GM21737 (cell line): ENCODE measurements at regions not wholly inside any gene's neighbourhood (a gene's known extent, or its start where the extent isn't known, plus 50 kb on each side); places are given as distances from the start of the nearest gene placed in this dataset.
"Not testable (repeated sequence)": the region's sequence is repeated elsewhere in the genome, so short reads cannot be mapped to it uniquely, and the experiment has no call there.

ENCODE experiments used
- ATAC-seq: cut with Tn5 transposase; IDR thresholded peaks from one replicate; pipeline ENCODE4 v1.9.1; 2021; ENCODE audit warnings: mild to moderate bottlenecking, moderate library complexity; ENCODE audit not compliant: unreplicated experiment

DNA sequence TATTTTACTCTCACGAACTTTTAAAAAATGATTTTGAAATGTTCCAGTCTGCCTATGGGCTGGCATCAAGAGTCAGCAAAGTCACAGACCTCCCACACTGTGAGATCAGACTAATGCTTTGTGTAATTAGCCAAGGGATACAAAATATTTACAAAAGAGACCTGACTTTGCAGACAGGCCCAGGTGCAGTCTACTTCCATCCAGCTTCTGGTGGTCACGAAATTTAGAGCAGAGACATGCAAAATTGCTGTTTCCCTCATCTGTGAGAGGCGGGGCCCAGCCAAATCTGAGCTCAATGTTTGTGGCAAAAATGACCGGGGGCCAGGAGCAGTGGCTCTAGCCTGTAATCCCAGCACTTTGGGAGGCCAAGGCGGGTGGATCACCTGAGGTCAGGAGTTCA lies 82.5 kb upstream of the PITRM1 start:
- ATAC-seq = no peak

GRCh38 chr10:3253974-3254373 lies 81.4 kb upstream of the PITRM1 start:
- not testable (repeated sequence) for ATAC-seq

- ATAC-seq = no peak
Observed at GRCh38 chr10:3251172-3251571, 78.6 kb upstream of the PITRM1 start.

- no peak for ATAC-seq
Observed at GRCh38 chr10:3249307-3249889, 76.8 kb upstream of the PITRM1 start.

GRCh38 chr10:3248526-3249306 lies 76.1 kb upstream of the PITRM1 start:
- ATAC-seq = no peak

DNA sequence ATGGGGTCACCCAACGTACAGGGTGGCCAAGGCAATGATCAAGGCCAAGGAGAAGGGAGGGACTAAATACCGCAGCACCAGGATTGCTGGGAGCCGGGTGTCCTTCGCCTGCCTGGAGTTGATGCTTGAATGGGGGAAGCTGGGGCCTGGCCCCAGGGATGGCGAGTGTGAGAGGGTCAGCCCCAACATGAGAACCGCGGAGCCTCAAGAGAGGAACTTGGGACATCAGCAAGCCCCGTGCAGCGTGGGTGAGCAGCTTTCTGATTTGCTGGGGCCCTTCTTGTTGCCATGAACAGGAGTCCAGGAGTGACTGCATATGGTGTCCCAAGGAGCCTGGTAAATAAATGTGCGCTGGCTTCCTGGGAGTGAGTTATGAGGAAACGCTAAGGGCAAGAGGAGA lies 72.8 kb upstream of the PITRM1 start:
- no peak for ATAC-seq

DNA sequence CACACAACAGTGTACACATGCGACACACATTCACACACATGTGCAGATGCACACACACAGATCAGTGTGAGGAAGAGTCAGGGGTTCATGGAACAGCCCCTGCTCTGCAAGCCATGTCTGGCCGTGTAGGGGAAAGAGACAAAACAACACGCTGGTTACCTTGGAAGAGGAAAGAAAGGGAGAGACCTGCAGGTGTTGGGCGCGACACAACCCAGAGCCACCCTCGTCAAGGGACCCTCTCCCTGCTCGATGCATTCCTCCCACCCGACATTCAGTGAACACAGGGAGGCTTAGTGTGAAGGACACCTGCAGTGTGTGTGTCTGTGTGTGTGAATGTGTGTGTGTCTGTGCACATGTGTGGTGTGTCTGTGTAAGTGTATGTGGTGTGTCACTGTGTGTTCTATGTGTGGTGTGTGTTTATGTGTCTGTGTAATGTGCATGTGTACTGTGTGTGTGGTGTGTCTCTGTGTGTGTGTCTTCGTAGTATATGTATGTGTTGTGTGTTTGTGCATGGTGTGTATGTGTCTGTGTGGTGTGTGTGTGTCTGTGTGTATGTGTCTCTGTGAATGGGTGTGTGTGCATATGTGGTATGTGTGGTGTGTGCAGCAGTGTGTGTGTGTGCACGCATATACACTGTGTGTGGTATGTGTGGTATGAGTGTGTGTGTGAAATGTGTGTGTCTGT lies 69.5 kb upstream of the PITRM1 start:
- no peak for ATAC-seq

DNA sequence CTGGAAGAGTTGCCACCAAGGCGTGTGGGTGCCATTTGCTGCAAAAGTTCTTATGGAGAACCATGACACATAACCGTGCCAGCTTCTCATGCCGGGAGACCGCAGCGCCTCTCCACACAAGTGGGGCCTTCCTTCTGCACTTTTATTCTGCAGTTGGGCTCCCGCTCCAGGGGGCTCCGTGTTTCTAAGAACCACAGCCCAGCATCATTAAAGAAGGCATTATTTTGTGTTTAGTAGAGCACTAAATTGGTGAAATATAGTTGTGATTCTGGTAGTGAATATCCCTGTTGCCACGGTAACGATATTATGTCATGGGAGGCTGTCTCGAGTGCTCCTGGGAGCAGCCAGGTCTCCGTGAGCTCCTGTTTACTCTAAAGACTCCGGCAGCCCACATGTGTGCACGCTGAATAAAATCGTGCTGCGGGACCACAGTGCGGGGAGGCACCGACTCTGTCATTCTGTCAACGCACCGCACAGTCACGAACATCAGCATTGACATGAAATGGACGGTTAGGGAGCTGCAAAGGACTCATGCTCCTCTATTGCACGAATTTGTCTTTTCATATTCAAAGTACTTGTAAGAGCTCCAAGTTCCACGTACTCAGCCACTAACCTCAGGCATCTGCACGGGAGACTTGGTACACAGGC lies 68.8 kb upstream of the PITRM1 start:
- no peak for ATAC-seq

- ATAC-seq = no peak
Observed at GRCh38 chr10:3239920-3240894, 67.6 kb upstream of the PITRM1 start.

DNA sequence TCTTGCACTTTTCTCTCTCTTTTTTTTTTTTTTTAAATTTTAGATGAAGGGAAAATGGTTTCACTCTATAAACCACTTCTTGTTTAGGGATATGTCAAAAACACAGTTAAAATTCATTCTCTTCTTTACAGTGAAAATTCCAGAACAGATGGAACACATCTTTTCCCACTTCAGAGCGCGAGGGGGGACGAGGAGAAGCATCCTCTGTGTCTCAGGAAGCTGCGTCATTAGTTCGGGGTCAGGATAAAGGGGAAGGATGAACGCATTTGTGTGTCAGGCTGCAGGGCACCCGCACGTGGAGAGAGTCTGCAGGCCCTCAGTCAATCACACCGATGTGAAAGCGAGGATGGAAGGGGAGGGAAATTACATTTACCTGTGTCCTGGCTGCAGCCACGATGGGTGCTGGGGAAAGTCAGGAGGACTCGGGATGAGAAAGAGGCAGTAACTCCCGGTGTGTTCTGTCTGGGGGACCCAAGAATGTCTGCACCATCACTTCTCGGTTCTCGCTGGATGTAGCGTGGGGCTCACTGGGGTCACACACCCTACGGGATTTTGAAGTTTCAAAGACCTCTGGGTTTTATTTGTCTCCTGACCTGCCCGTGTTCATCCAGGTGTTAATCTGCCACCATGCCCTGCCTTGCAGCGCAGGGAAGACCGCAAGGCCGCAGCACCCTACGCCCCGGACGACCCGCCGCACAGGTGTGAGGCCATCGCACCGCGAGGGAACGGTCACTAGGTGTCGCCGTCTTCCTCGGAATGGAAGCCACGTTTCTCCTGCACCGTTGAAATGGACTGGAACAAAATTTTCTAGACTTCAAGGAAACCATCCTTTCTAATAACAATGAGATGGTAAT lies 66.7 kb upstream of the PITRM1 start:
- ATAC-seq = peak; percentile 62

DNA sequence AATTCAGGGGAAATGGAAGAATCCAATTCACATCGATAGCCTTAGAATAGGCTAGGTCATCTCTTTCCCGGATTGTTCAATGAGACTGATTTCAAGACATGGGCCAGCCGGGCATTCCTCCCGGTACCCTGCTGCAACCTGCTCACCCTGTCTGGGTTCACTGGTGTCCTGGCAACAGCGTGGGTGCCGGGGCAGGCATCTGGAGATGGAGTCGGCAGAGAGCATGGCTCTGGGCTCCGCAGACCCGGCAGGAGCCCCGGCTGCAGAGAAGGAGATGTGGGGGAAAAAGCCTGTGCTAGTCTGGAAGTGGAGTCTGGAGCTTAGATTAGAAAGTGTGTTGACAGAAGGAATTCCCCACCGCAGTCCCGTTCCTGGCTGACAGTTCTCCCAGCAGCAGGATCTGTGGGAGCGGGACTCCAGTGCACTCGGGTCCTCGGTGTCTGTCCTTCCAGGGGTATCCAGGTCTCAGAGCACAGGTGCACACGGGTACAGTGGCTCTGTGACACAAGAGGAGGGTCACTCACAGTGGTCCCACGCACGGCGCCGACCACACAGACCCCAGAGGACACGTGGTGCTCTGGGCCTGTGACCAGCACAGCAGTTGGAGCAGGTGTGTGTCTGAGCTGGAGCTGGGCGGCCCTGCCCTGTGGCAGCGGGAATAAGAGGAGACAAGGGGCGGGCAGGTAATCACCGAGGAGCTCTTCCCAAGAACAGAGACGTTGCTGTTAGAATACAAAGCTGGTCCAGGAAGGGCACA lies 65.7 kb upstream of the PITRM1 start:
- ATAC-seq = no peak

DNA sequence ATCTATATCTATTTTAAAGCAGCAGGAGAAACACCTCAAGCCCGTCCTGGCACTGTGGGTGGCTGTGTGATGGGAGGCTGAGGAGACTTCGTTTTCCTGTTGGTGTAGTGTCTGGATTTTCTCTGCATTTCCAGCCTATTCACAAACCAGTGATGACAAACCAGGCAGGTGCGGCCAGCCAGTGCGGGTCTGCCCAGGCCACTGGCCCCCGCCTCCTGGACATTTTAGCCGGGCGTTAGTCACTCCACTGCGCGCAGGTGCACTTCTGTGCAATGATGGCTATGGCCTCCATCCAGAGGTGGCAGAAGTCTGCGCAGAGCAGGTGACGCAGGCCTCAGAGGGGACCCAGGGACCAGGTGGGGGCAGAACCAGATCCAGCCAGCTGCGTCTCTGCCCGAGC lies 64.9 kb upstream of the PITRM1 start:
- no peak for ATAC-seq

- no peak for ATAC-seq
Observed at GRCh38 chr10:3236644-3237404, 64.2 kb upstream of the PITRM1 start.

DNA sequence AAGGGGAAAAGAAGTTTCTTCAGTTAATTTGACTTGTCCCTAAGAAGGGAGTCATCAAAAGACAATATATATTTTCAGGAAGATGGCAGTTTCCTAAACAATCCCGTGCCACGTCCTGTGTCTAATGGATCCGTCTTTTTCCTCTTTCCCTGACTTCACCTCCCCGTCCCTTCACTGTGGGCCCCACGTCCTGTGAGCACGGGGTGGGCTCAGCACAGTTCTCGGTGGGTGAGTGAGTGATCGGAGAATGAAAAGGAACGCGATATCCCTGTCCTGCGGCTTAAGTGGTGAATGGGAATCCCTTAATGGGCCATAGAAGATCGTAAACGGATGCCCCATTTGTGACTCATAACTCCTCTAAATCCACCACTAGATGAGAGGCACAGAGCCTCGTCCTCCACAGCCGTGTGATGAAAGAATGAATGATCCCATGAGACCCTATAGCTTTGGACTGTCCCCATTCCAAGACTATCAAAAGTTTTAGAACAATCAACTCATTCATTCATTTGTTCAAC lies 63.5 kb upstream of the PITRM1 start:
- ATAC-seq = no peak

DNA sequence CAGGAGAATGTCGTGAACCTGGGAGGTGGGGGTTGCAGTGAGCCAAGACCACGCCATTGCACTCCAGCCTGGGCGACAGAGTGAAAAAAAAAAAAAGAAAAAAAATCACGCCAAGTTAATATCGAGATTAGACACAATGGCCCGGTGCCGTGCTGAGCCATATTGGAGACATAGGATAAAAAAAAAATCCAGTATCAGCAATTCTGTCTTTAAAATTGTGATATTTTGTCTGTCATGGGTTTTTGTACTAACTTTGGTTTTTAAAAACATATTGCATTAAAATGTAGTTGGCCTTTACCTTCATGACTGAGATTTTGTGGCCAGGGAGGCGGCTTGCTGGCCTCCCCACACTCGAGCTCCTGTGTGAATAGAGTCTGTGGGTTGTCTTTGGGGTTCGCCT lies 62.8 kb upstream of the PITRM1 start:
- no peak for ATAC-seq

DNA sequence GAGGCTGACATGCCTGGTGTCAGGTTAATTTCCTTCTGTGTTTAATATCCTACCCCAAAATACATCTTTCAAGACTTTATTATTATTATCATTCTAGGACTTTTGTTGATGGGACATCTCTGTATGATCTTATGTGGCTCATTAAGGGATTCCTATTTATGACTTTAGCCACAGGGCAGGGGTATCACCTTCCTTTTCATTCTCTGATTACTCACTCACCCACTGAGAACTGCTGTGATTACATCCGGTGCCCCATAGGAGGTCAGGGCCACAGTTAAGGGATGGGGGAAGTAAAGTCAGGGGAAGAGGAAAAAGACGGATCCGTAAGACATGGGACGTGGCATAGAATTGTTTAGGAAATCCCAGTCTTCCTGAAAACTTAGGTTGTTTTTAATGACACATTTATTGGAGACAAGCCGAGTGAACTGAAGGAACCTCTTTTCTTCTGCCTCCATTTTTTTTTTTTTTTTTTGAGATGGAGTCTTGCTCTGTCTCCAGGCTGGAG lies 61.0 kb upstream of the PITRM1 start:
- no peak for ATAC-seq

GRCh38 chr10:3231951-3232730 lies 59.6 kb upstream of the PITRM1 start:
- no peak for ATAC-seq
